HG03469 (cell line): ENCODE measurements at regions not wholly inside any gene's neighbourhood (a gene's known extent, or its start where the extent isn't known, plus 50 kb on each side); places are given as distances from the start of the nearest gene placed in this dataset.
"Not testable (repeated sequence)": the region's sequence is repeated elsewhere in the genome, so short reads cannot be mapped to it uniquely, and the experiment has no call there.

ENCODE experiments used
- ATAC-seq: cut with Tn5 transposase; IDR thresholded peaks from one replicate; pipeline ENCODE4 v1.9.1; 2021; ENCODE audit warnings: mild to moderate bottlenecking, moderate library complexity, moderate number of reproducible peaks; ENCODE audit not compliant: unreplicated experiment

GRCh38 chr10:26952094-26952493, 91.3 kb upstream of the ABI1 start:
- no peak for ATAC-seq

GRCh38 chr10:26951650-26952049, 90.9 kb upstream of the ABI1 start:
- no peak for ATAC-seq

- peak; percentile 72 for ATAC-seq
Measured at GRCh38 chr10:26950934-26951333, 90.2 kb upstream of the ABI1 start.

- ATAC-seq: no peak
Measured at GRCh38 chr10:26946102-26946811, 85.5 kb upstream of the ABI1 start.

DNA sequence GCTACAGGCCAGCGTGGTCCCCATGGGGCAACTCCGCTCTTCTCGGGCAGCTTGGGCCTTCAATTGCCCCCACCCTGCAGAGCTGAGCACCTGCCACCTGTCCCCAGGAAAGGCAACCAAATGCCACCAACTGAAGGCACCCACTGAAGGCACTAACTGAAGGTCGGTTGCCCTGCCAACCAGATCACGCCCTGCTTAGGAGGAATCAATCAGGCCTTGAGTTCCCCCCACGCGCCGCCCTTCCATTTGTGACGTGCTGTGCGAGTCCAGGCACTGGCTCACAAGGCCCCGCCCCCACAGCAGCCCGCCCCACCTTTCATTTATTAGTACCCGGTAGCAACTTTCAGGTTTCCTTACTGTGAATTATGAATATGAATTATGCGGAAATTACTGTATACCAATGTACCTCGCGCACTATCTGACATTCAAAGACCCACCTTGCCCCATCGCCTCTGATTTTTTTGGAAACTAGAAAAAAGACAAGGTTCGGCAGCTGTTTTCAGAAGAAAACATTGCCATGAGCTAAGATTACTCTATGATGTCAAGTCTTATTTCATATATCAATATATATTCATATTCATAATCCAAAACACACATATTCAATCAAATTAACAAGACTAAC, 83.6 kb upstream of the ABI1 start:
- no peak for ATAC-seq

DNA sequence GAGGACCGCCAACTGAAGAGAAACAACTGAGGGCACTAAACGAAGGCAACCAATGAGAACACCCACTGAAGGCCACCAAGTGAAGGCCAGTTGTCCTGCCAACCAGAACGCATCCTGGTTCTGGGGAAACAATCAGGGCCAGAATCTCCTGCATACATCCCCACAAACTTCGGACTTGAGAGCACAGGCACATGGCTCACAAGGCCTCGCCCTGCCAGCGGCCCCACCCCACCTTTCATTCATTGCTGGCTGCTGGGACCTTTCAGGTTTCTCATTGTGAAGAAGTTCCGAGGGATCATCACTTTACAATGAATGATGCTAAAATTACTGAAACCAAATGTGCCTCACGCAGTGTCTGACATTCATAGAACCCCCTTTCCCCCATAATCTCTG, 79.2 kb upstream of the ABI1 start:
- no peak for ATAC-seq

DNA sequence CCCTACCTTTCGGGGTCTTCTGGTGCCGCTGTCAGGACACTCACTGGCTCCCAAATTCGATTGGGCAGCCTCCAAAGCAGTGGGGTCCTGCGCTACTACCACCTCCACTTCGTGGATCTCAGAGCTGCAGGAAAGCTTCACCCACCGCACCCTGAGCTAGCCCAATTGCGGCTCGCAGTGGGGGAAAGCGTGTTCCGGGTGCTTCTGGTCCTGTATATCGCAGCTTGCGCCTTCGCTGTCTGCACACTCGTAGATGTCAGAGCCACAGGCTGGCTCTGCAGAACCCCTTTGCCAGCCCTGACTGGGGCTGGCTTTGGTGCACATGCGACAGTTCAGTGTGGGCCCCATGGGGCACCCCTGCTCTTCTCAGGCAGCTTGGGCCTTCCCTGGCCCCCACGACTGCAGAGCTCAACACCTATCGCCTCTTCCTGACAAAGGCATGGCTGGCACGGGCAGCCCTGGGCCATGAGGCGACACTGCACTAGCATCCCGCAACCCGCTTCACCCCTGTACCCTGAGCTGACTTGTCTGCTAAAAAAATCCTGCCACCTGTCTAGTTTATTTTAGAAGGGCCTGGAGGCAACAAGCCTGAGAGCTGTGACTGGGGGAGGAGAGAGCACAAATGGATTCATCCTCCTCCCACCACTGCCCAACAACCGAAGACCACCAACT, 78.7 kb upstream of the ABI1 start:
- no peak for ATAC-seq

- no peak for ATAC-seq
Measured at GRCh38 chr10:26938578-26938977, 77.8 kb upstream of the ABI1 start.

GRCh38 chr10:26937371-26937770, 76.6 kb upstream of the ABI1 start:
- ATAC-seq: no peak

- not testable (repeated sequence) for ATAC-seq
Measured at GRCh38 chr10:26934190-26934589, 73.4 kb upstream of the ABI1 start.

- ATAC-seq: no peak
Measured at GRCh38 chr10:26932576-26932975, 71.8 kb upstream of the ABI1 start.

GRCh38 chr10:26931223-26931622, 70.5 kb upstream of the ABI1 start:
- ATAC-seq: peak; percentile 74

DNA sequence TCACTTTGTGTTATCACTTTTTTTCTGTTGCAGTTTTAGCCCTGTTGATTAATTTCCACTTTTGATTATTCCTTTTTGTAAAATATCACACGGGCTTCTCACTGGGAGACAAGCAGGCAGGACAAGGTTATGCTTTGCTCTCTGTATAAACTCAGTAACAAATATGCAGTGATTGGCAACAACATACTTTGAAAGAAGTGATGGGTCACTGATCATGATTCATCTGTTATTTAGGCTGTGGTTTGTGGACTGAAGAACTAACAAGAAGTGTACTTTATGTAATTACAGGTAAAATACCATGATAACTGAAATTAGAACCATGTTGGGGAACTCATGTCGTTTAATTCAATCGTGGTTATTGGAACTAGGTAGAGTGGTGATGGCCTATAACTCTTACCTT, 62.1 kb upstream of the ABI1 start:
- not testable (repeated sequence) for ATAC-seq

DNA sequence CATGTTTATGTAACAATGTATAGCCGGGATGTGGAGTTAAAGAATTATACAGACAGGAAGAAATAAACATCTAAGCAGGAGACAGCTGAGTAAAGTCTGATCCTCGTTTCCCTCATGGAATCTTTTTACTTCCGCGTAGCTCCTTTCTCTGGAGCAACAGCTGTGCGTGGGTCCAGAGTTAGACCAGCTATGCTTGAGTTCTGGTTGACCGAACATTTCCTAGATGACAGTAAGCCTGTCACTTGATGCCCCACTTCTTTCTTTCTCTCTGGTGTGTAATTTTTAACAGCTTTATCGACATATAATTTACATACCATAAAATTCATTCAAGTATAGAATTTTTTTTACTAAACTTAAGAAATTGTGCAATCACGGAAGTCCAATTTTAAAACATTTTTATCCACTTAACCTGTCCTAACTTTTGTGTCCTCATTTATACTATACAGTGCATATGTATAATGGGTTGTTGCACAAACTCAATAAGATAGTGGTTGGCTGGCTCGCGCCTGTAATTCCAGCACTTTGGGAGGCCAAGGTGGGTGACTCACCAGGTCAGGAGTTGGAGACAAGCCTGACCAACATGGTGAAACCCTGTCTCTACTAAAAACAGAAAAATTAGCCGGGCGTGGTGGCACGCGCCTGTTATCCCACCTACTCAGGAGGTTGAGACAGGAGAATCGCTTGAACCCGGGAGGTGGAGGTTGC, 58.5 kb upstream of the ABI1 start:
- not testable (repeated sequence) for ATAC-seq

DNA sequence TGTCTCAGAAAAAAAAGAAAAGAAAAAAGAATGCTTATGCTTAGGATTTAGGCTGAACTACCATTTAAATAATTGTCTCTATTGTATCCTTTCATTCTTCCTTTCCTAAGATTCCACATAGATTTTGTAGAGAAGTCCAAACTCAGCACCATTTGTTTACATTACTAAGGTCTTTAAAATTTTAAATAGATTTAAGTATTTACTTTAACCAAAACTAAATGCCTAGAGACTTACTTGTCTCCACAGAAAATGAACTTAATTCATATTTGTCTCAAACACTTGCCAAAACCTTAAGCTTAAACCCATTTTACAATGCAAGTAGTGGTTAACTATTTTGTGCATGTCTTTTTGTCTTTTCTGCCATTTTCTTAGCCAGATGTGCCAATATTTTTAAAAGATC, 54.1 kb upstream of the ABI1 start:
- no peak for ATAC-seq

DNA sequence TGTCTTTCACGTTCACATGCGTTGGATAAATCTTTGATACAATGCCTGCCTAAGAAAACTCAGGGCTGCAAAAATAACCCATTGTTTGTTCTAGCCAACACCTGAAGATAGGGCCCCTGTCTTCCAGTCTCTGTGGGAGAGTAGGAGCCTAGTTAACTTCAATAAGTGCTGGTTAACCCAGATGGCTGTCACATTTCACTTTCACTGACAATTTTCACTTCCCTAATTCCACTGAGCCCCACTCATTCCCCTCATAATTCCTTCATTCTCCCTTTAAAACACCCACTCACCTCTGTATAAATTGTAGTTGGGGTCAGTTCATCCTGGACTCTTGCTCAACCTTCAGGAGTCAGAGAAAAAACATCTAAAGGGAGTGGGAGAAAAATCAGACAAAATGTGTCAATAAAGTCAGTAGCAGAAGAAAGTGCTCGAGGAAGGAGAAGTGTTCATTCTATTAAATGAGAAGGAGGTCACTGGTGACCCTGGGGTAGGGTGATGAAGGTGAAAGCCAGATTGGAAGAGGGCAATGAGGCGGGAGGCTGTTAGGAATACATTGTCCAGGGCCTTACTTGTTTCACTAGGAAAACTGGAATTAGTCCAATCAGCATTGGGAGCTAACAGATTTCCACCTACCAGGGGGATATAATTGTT, 51.2 kb upstream of the ABI1 start:
- ATAC-seq: no peak
